ENCODE measurements at regions not wholly inside any gene's neighbourhood (a gene's known extent, or its start where the extent isn't known, plus 50 kb on each side); places are given as distances from the start of the nearest gene placed in this dataset.

DNA sequence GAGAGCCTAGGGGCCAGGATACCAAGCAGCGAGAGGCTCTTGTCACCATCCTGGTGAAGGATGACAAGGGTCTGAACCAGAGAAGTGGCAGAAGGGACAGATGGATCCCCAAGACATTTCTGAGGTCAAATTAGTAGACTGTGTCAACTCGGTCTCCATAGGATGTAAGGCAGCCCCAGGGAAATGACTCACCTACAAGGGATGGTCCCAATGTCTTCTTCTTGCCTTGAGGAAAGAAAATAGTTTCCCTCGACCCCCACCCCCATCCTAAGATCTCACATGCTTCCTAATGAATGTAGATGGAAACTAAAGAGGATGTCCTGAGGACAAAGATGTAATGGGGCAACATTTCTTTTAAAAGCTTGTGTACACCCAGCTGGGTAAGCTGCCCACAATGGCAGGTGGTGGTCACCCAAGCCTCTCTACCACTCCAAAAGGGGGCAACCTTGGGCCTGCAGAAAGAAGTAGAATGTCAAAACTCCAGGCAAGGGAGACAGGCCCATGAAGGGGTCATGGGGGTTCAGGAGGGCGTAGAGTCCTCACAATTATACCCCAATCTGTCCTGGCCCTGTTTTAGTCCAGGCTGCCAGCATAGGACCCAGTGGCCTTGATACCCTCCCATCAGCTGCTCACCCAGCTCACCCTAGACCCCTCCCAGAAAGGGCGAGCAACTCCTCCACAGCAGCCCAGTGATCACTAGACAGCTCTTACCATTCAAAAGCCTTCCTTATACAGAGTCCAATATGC, 187.4 kb downstream of the ACTL7B start:
- Histone ChIP-seq H3K9ac (ENCODE audit: low read length) (no peak overlapping the region), H2BK5ac (ENCODE audit: low read depth, low read length, poor library complexity) (no peak overlapping the region), H3K4ac (ENCODE audit: low read depth, low read length) (no peak overlapping the region), H3K4me1 (ENCODE audit: control insufficient read depth in 1 of 2, insufficient read depth in 2 of 2, low read length in 2 of 2) (no peaks in the 10 kb centered on the region), H4K8ac (ENCODE audit: low read depth, low read length) (no peak overlapping the region), H3K9me3 (ENCODE audit: insufficient read depth, low read depth, low read length) (no peaks in the 10 kb centered on the region), H3K14ac (ENCODE audit: low read length) (no peak overlapping the region), H2AK5ac (ENCODE audit: low read length) (no peak overlapping the region), H2BK120ac (ENCODE audit: insufficient read depth, low read length, poor library complexity) (no peak overlapping the region), H3K4me3 (ENCODE audit: low read depth, low read length) (no peak overlapping the region), H2AFZ (ENCODE audit: insufficient read depth, low read length, poor library complexity) (no peak overlapping the region), H2BK12ac (ENCODE audit: low read length) (no peak overlapping the region), H3K4me2 (ENCODE audit: low read length) (no peak overlapping the region), H3K27me3 (ENCODE audit: insufficient read depth, low read length) (no peaks in the 10 kb centered on the region), H3K36me3 (ENCODE audit: control insufficient read depth in 1 of 2, insufficient read depth in 2 of 2, low read length in 2 of 2) (no peaks in the 10 kb centered on the region), H3K79me2 (ENCODE audit: control insufficient read depth, insufficient read depth, low read length, poor library complexity) (no peaks in the 10 kb centered on the region), H4K12ac (ENCODE audit: low read depth, low read length) (no peak overlapping the region), H3K23ac (ENCODE audit: low read length) (no peak overlapping the region), H3K27ac (ENCODE audit: low read depth, low read length) (no peak overlapping the region), H4K91ac (ENCODE audit: low read depth, low read length) (no peak overlapping the region), H3K18ac (ENCODE audit: low read length) (no peak overlapping the region), H3K79me1 (ENCODE audit: low read length) (no peaks in the 10 kb centered on the region)
- peak in 1 of 2 donors; percentile 57 for DNase-seq
- no CpG with 5 or more reads among the region's 5 CpGs for WGBS (ENCODE audit: extremely low coverage, insufficient coverage, insufficient read length)

DNA sequence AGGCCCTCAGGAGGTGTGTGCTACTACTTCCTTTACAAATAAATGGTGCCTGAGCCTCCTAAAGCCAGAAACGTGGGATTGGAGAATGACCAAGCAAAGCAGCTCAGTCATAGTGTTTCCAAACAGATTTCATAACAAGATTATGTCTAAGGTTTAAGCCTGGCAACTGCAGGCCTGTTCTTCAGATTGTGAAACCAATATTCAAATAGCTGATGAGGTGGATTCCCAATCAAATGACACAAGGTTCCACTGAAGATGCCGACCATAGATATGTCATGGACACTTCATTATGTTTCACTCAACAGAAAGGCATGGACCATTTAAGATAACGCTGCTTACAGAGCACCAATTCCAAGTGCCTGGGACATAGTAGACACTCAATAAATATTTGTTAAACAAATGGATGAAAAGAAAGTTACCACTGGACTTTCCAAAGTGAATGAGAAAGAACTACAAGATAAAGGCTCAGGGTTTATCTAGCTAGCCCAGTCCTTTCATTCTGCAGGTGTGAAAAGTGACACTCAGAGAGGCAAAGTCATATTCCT, 189.5 kb downstream of the ACTL7B start:
- no peak overlapping the region for H2AFZ ChIP-seq (ENCODE audit: insufficient read depth, low read length, poor library complexity)
- no peak overlapping the region for H2BK120ac ChIP-seq (ENCODE audit: insufficient read depth, low read length, poor library complexity)
- DNase-seq = peak; percentile 84 to 99
- no peak overlapping the region for H4K8ac ChIP-seq (ENCODE audit: low read depth, low read length)
- H3K18ac ChIP-seq (ENCODE audit: low read length) = no peak overlapping the region
- H3K4me1 ChIP-seq (ENCODE audit: control insufficient read depth in 1 of 2, insufficient read depth in 2 of 2, low read length in 2 of 2) = no peaks in the 10 kb centered on the region
- no peak overlapping the region for H3K4ac ChIP-seq (ENCODE audit: low read depth, low read length)
- H2BK12ac ChIP-seq (ENCODE audit: low read length) = no peak overlapping the region
- H2AK5ac ChIP-seq (ENCODE audit: low read length) = no peak overlapping the region
- WGBS (ENCODE audit: extremely low coverage, insufficient coverage, insufficient read length) = no CpG with 5 or more reads among the region's 3 CpGs
- H3K23ac ChIP-seq (ENCODE audit: low read length) = no peak overlapping the region
- no peak overlapping the region for H3K14ac ChIP-seq (ENCODE audit: low read length)
- H3K79me2 ChIP-seq (ENCODE audit: control insufficient read depth, insufficient read depth, low read length, poor library complexity) = no peaks in the 10 kb centered on the region
- H3K27ac ChIP-seq (ENCODE audit: low read depth, low read length) = no peak overlapping the region
- H4K91ac ChIP-seq (ENCODE audit: low read depth, low read length) = no peak overlapping the region
- H4K12ac ChIP-seq (ENCODE audit: low read depth, low read length) = no peak overlapping the region
- no peak overlapping the region for H2BK5ac ChIP-seq (ENCODE audit: low read depth, low read length, poor library complexity)
- no peak overlapping the region for H3K4me3 ChIP-seq (ENCODE audit: low read depth, low read length)
- no peak overlapping the region for H3K9ac ChIP-seq (ENCODE audit: low read length)
- H3K27me3 ChIP-seq (ENCODE audit: insufficient read depth, low read length) = no peaks in the 10 kb centered on the region
- H3K36me3 ChIP-seq (ENCODE audit: control insufficient read depth in 1 of 2, insufficient read depth in 2 of 2, low read length in 2 of 2) = no peaks in the 10 kb centered on the region
- no peak overlapping the region for H3K4me2 ChIP-seq (ENCODE audit: low read length)
- no peaks in the 10 kb centered on the region for H3K9me3 ChIP-seq (ENCODE audit: insufficient read depth, low read depth, low read length)
- no peaks in the 10 kb centered on the region for H3K79me1 ChIP-seq (ENCODE audit: low read length)

DNA sequence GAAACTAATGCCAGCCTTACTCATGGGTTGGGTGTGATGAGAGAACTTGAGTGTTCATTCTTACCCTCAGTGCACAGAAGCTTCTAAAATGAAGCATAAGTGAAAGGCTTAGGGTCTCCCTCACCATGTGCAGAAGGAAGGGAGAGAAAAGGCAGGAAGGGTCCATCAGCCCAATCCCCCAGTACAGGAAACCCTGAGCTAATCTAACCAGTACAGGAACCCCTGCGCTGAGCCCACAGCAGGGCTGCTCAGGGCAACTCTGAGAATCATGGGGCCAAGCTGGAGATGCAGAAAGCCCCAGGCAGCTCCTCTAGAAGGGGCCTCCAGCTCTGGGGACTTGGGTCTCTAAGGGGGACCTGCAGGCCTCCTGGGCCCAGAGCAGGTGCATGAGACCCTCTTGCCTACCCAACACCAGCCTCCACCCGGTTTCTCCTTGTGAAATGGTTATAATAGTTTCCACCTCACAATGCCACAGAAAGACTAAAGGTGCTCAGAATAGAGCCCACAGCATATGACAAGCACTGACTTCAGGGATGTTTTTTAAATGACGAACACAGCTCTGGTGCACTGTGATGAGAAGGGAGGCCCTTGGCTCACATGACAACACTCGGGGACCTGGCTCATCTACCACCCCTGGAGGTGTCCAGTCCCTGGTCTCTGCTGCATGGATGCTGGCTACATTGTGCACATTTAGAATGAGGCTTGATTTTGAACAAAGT, 190.1 kb downstream of the ACTL7B start:
- Histone ChIP-seq H3K18ac (ENCODE audit: low read length) (no peak overlapping the region), H4K91ac (ENCODE audit: low read depth, low read length) (no peak overlapping the region), H3K9me3 (ENCODE audit: insufficient read depth, low read depth, low read length) (peaks cover 2% of the 10 kb centered on the region), H3K27ac (ENCODE audit: low read depth, low read length) (no peak overlapping the region), H3K14ac (ENCODE audit: low read length) (no peak overlapping the region), H3K9ac (ENCODE audit: low read length) (no peak overlapping the region), H3K79me1 (ENCODE audit: low read length) (no peaks in the 10 kb centered on the region), H3K4ac (ENCODE audit: low read depth, low read length) (no peak overlapping the region), H2AFZ (ENCODE audit: insufficient read depth, low read length, poor library complexity) (no peak overlapping the region), H2BK120ac (ENCODE audit: insufficient read depth, low read length, poor library complexity) (no peak overlapping the region), H3K27me3 (ENCODE audit: insufficient read depth, low read length) (no peaks in the 10 kb centered on the region), H2BK5ac (ENCODE audit: low read depth, low read length, poor library complexity) (no peak overlapping the region), H3K4me3 (ENCODE audit: low read depth, low read length) (no peak overlapping the region), H3K79me2 (ENCODE audit: control insufficient read depth, insufficient read depth, low read length, poor library complexity) (no peaks in the 10 kb centered on the region), H4K12ac (ENCODE audit: low read depth, low read length) (no peak overlapping the region), H3K4me2 (ENCODE audit: low read length) (no peak overlapping the region), H2BK12ac (ENCODE audit: low read length) (no peak overlapping the region), H3K4me1 (ENCODE audit: control insufficient read depth in 1 of 2, insufficient read depth in 2 of 2, low read length in 2 of 2) (no peaks in the 10 kb centered on the region), H2AK5ac (ENCODE audit: low read length) (no peak overlapping the region), H3K23ac (ENCODE audit: low read length) (no peak overlapping the region), H3K36me3 (ENCODE audit: control insufficient read depth in 1 of 2, insufficient read depth in 2 of 2, low read length in 2 of 2) (no peaks in the 10 kb centered on the region), H4K8ac (ENCODE audit: low read depth, low read length) (no peak overlapping the region)
- no CpG with 5 or more reads among the region's 4 CpGs for WGBS (ENCODE audit: extremely low coverage, insufficient coverage, insufficient read length)
- DNase-seq = peak in 1 of 2 donors; percentile 63

DNA sequence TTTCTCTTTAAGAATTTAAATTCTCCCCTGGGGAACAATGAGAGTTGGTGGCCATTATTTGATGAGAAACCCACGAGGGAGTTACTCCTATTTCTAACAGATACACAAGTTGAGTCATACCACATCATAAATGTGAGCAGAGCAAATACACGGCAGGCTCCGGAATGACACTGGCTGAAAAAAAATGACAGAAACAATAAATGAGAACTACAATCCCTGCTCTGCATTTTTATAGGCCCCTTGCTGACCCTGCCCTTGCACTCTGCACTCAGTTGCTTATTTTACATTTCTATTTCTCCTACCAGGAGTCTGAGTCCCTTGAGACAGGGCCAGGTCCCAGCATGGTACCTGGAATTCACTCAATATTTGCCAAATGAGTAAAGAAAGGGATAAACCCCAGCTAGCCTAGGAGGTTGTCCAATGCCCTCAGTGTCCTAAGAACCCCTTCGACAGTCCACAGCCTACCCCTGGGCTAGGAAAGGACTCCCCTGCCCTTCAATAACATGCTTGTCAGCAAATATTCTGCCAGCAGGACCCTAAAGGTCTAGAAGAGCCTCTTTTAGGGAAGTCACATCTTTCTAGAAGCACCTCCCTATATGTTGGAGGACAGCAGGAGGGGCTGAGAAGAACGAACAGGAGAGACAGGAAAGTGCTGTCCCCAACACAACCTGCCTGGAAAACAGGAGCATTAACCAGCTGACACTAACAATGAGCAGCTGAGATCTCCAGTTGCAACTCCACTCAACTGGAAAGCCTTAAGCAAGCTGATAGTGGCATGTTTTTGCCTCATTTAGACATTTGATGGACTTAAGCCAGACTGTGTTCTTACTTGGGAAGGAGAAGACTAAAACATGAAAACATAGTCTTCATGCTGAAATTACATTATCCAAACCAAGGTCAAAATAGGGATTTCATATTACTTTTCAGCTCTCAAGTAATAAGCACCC, 191.2 kb downstream of the ACTL7B start:
- Histone ChIP-seq H2AFZ (ENCODE audit: insufficient read depth, low read length, poor library complexity) (no peak overlapping the region), H3K23ac (ENCODE audit: low read length) (no peak overlapping the region), H2BK12ac (ENCODE audit: low read length) (no peak overlapping the region), H2BK5ac (ENCODE audit: low read depth, low read length, poor library complexity) (no peak overlapping the region), H3K79me1 (ENCODE audit: low read length) (no peaks in the 10 kb centered on the region), H3K9ac (ENCODE audit: low read length) (no peak overlapping the region), H2AK5ac (ENCODE audit: low read length) (no peak overlapping the region), H3K36me3 (ENCODE audit: control insufficient read depth in 1 of 2, insufficient read depth in 2 of 2, low read length in 2 of 2) (no peaks in the 10 kb centered on the region), H3K4me1 (ENCODE audit: control insufficient read depth in 1 of 2, insufficient read depth in 2 of 2, low read length in 2 of 2) (no peaks in the 10 kb centered on the region), H3K14ac (ENCODE audit: low read length) (no peak overlapping the region), H3K4ac (ENCODE audit: low read depth, low read length) (no peak overlapping the region), H3K79me2 (ENCODE audit: control insufficient read depth, insufficient read depth, low read length, poor library complexity) (no peaks in the 10 kb centered on the region), H3K4me3 (ENCODE audit: low read depth, low read length) (no peak overlapping the region), H4K12ac (ENCODE audit: low read depth, low read length) (no peak overlapping the region), H4K8ac (ENCODE audit: low read depth, low read length) (no peak overlapping the region), H3K27ac (ENCODE audit: low read depth, low read length) (no peak overlapping the region), H3K9me3 (ENCODE audit: insufficient read depth, low read depth, low read length) (peaks cover 6% of the 10 kb centered on the region), H2BK120ac (ENCODE audit: insufficient read depth, low read length, poor library complexity) (no peak overlapping the region), H3K4me2 (ENCODE audit: low read length) (no peak overlapping the region), H3K18ac (ENCODE audit: low read length) (no peak overlapping the region), H3K27me3 (ENCODE audit: insufficient read depth, low read length) (no peaks in the 10 kb centered on the region), H4K91ac (ENCODE audit: low read depth, low read length) (no peak overlapping the region)
- DNase-seq = no peak
- WGBS (ENCODE audit: extremely low coverage, insufficient coverage, insufficient read length) = no CpG with 5 or more reads among the region's 5 CpGs
